Prostate gland (tissue), 2 donors: ENCODE measurements at regions not wholly inside any gene's neighbourhood (a gene's known extent, or its start where the extent isn't known, plus 50 kb on each side); places are given as distances from the start of the nearest gene placed in this dataset.

Experiments
- CTCF ChIP-seq, 4 experiments: fragments of 200-600 bp in 2 of 4; fragments of 450-650 bp in 2 of 4; sonication (generic) in 2 of 4; IDR thresholded peaks; 1 replicate in 3 of 4; 2 replicates in 1 of 4; pipeline ENCODE4 v1.5.1; 2016 to 2019; ENCODE audit warnings: antibody characterized with exemption in 4 of 4, mild to moderate bottlenecking in 2 of 4, moderate library complexity in 2 of 4
- POLR2A ChIP-seq: fragments of 450-650 bp; IDR thresholded peaks from one replicate; pipeline ENCODE4 v1.6.1; 2016; ENCODE audit warnings: antibody characterized with exemption, mild to moderate bottlenecking
- POLR2AphosphoS5 ChIP-seq: sonication (generic); formaldehyde crosslinking; IDR thresholded peaks from one replicate; pipeline ENCODE4 v1.6.1; 2017; ENCODE audit warnings: antibody characterized with exemption

- no peak for TF ChIP-seq CTCF (IDR thresholded peaks at IDR 0.05)
- no peak for TF ChIP-seq POLR2A
- no peak for TF ChIP-seq POLR2AphosphoS5
Measured at GRCh38 chr17:72212041-72212440, 91.2 kb downstream of the SOX9 start.
